ENCODE measurements at regions not wholly inside any gene's neighbourhood (a gene's known extent, or its start where the extent isn't known, plus 50 kb on each side); places are given as distances from the start of the nearest gene placed in this dataset.
"Not testable (repeated sequence)": the region's sequence is repeated elsewhere in the genome, so short reads cannot be mapped to it uniquely, and the experiment has no call there.

DNA sequence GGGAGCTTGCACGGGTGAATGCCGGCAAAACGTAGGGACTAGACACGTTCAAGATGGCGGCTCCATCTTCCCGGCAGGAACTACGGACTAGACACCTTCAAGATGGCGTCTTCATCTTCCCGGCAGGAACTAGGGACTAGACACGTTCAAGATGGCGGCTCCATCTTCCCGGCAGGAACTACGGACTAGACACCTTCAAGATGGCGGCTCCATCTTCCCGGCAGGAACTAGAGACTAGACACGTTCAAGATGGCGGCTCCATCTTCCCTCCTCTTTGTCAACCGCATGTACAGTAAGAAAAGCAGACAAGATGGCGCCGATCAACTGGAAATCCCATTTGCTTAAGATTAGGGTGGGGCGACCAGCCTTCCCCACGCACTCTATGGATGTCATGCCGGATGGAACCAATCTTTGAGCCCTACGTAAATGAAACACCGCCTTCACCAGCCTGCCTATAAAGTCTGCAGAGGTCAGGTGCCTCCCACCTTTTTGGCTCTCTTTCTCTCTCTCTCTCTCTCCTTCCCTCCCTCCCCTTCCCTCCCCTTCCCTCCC, 222.4 kb downstream of the CRLF2 start:
- peak; percentile 99 for DNase-seq (ENCODE audit: extremely low read depth, low read depth)
- no peak for TF ChIP-seq CTCF (IDR thresholded peaks at IDR 0.05; ENCODE audit: low read depth, low read length)

- not testable (repeated sequence) for DNase-seq (ENCODE audit: extremely low read depth, low read depth)
Measured at GRCh38 chrX:988530-988929, 223.9 kb downstream of the CRLF2 start.

DNA sequence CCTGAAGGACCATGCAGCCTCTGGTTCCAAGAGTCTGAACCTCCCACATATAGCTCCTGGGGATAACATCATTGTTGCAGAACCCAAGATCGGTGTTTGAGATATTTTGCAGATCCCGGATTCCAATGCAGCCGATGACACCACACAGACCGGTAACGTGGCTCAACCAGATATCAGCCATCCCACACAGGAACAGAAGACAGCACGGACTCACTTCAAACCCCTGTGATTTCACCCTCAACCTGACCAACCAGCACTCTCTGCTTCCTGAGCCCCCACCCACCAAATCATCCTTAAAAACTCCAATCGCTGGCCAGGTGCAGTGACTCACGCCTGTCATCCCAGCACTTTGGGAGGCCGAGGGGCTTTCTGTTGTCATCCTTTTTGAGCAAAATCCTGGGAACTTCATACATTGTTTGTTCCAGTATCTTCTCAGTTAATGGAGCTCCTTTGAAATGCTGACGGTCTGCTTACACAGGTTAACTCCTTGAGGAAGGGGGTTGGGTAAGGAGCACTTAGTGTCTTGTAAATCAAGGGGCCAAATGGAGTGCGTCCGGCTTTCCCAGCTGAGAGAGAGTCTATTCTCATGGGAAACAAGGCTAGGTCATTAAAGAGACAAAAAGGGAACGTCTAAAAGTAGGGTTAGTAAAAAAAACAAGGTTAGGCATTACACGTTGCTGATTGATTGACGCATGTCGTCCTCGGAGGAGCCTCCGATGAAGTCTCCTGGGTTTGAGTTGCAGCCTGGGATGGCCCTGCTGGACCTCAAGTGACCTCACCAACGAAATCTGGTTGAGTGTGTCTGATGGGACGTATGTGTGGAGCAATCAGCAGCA, 230.4 kb downstream of the CRLF2 start:
- no peak for TF ChIP-seq CTCF (IDR thresholded peaks at IDR 0.05; ENCODE audit: low read depth, low read length)
- DNase-seq (ENCODE audit: extremely low read depth, low read depth), result no peak

DNA sequence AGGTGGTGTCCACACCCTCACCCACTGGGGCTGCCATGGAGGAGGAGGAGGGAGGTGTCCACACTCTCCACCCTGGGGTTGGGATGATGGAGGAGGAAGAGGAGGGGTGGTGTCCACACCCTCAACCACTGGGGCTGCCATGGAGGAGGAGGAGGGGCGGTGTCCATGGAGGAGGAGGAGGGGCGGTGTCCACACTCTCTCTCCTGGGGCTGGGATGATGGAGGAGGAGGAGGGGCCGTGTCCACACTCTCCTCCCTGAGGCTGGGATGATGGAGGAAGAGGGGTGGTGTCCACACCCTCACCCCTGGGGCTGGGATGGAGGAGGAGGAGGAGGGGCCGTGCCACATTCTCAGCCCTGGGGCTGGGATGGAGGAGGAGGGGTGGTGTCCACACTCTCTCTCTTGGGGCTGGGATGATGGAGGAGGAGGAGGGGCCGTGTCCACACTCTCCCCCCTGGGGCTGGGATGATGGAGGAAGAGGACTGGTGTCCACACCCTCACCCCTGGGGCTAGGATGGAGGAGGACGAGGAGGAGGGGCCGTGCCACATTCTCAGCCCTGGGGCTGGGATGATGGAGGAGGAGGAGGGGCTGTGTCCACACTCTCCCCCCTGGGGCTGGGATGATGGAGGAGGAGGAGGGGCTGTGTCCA, 231.7 kb downstream of the CRLF2 start:
- no peak for DNase-seq (ENCODE audit: extremely low read depth, low read depth)
- no peak for TF ChIP-seq CTCF (IDR thresholded peaks at IDR 0.05; ENCODE audit: low read depth, low read length)

DNA sequence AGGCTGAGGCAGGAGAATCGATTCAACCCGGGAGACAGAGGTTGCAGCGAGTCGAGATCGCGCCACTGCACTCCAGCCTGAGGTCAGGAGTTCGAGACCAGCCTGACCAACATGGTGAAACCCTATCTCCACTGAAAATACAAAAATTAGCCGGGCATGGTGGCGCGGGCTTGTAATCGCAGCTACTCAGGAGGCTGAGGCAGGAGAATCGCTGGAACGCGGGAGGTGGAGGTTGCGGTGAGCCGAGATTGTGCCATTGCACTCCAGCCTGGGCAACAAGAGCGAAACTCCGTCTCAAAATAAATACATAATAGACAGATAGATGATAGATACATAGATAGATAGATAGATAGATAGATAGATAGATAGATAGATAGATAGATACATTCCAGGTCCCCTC, 233.3 kb downstream of the CRLF2 start:
- not testable (repeated sequence) for DNase-seq (ENCODE audit: extremely low read depth, low read depth)

- TF ChIP-seq CTCF (IDR thresholded peaks at IDR 0.05; ENCODE audit: low read depth, low read length), result no peak
- DNase-seq (ENCODE audit: extremely low read depth, low read depth), result no peak
Measured at GRCh38 chrX:973010-973632, 239.3 kb downstream of the CRLF2 start.

- no peak for DNase-seq (ENCODE audit: extremely low read depth, low read depth)
- no peak for TF ChIP-seq CTCF (IDR thresholded peaks at IDR 0.05; ENCODE audit: low read depth, low read length)
Measured at GRCh38 chrX:968148-968965, 244.1 kb downstream of the CRLF2 start.

Measured in AG09319 (cell line).